ENCODE measurements at regions not wholly inside any gene's neighbourhood (a gene's known extent, or its start where the extent isn't known, plus 50 kb on each side); places are given as distances from the start of the nearest gene placed in this dataset.

GRCh38 chr3:69690-70089, 126.9 kb upstream of the CHL1 start:
- peak; percentile 83 for ATAC-seq (ENCODE audit: low FRiP score)

GRCh38 chr3:72776-73175, 123.8 kb upstream of the CHL1 start:
- no peak for DNase-seq (ENCODE audit: low spot score)
- TF ChIP-seq, protein P1, sequence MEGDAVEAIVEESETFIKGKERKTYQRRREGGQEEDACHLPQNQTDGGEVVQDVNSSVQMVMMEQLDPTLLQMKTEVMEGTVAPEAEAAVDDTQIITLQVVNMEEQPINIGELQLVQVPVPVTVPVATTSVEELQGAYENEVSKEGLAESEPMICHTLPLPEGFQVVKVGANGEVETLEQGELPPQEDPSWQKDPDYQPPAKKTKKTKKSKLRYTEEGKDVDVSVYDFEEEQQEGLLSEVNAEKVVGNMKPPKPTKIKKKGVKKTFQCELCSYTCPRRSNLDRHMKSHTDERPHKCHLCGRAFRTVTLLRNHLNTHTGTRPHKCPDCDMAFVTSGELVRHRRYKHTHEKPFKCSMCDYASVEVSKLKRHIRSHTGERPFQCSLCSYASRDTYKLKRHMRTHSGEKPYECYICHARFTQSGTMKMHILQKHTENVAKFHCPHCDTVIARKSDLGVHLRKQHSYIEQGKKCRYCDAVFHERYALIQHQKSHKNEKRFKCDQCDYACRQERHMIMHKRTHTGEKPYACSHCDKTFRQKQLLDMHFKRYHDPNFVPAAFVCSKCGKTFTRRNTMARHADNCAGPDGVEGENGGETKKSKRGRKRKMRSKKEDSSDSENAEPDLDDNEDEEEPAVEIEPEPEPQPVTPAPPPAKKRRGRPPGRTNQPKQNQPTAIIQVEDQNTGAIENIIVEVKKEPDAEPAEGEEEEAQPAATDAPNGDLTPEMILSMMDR (IDR thresholded peaks at IDR 0.05) = no peak
- peak; percentile 45 for ATAC-seq (ENCODE audit: low FRiP score)

More at GRCh38 chr3:69690-70089, 126.9 kb upstream of the CHL1 start:
- TF ChIP-seq, protein P1 (IDR thresholded peaks at IDR 0.05) = no peak
- no peak for DNase-seq (ENCODE audit: low spot score)

- TF ChIP-seq, protein P1 (IDR thresholded peaks at IDR 0.05) = no peak
- DNase-seq (ENCODE audit: low spot score) (no peak), ATAC-seq (ENCODE audit: low FRiP score) (no peak)
Observed at GRCh38 chr3:73271-73670, 123.3 kb upstream of the CHL1 start.

DNA sequence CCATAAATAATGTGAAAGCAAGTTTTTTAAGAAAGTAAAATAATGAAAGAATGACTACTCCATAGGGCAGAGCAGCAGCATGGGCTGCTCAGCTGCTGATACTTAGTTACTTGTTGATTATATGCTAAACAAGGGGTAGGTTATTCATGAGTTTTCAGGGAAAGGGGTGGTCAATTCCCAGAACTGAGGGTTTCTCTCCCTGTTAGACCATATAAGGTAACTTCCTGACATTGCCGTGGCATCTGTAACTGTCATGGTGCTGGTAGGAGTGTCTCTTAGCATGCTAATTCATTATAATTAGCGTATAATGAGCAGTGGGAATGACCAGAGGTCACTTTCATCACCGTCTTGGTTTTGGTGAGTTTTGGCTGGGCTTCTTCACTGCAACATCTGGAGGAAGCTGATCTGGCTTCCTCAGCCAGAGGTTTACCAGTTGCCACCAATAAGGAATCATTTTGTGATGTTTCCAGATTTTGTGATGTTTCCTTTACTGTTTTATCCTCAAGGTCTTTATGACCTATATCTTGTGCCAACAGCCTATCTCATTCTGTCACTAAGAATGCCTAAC, 121.8 kb upstream of the CHL1 start:
- TF ChIP-seq, protein P1 (IDR thresholded peaks at IDR 0.05) = no peak
- DNase-seq (ENCODE audit: low spot score) = no peak
- ATAC-seq (ENCODE audit: low FRiP score) = no peak

GRCh38 chr3:75260-75659, 121.3 kb upstream of the CHL1 start:
- DNase-seq (ENCODE audit: low spot score) (no peak), ATAC-seq (ENCODE audit: low FRiP score) (peak; percentile 45)
- TF ChIP-seq, protein P1 (IDR thresholded peaks at IDR 0.05) = no peak

- TF ChIP-seq, protein P1 (IDR thresholded peaks at IDR 0.05) = no peak
- ATAC-seq (ENCODE audit: low FRiP score) (no peak), DNase-seq (ENCODE audit: low spot score) (no peak)
Observed at GRCh38 chr3:79542-79941, 117.0 kb upstream of the CHL1 start.

DNA sequence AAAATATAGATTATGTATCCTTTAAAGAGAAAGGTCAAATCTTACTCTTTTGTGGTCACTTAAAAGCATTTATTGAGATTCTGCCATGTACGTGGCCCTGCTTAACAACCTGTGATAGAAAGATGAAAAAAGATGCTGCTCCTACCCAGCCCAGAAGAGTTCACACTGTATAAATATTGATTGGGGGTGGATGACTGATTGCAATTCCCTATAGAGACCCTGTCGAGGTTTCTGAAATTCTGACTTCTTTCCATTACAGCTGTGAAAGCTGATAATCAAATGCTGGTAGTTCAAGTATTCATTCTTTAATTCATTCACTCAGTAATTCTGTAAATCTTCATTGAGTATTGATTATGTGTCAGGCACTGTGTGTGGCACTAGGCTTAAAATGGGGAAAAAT, 114.1 kb upstream of the CHL1 start:
- TF ChIP-seq, protein P1 (IDR thresholded peaks at IDR 0.05) = no peak
- no peak for ATAC-seq (ENCODE audit: low FRiP score)

More for the DNA sequence above, 114.1 kb upstream of the CHL1 start:
- DNase-seq (ENCODE audit: low spot score) = no peak

Measured in omental fat pad (tissue), 3 donors.